Neural cell (in vitro differentiated cells): ENCODE measurements at regions not wholly inside any gene's neighbourhood (a gene's known extent, or its start where the extent isn't known, plus 50 kb on each side); places are given as distances from the start of the nearest gene placed in this dataset.

Source experiments
- H2AFZ ChIP-seq: fragments of 200-600, 300-800 bp; sonication (generic), shearing (Covaris generic); 2 replicates; pipeline ENCODE4 v1.6.0; 2014; ENCODE audit warnings: low read depth, mild to moderate bottlenecking, antibody characterized with exemption, low read length, moderate library complexity
- H3F3A ChIP-seq: fragments of 200-600 bp; shearing (Covaris generic); 2 replicates; pipeline ENCODE4 v1.6.1; 2016; ENCODE audit warnings: mild to moderate bottlenecking, moderate library complexity, mixed read lengths, antibody characterized with exemption, low read length; ENCODE audit not compliant: insufficient read depth, poor library complexity, severe bottlenecking
- H3K27ac ChIP-seq: fragments of 200-600, 300-800 bp; sonication (generic), shearing (Covaris generic); 2 replicates; pipeline ENCODE4 v1.5.1; 2014; ENCODE audit warnings: mild to moderate bottlenecking, low read length, moderate library complexity
- H3K27me3 ChIP-seq: fragments of 300-800, 200-600 bp; sonication (generic), shearing (Covaris generic); 2 replicates; pipeline ENCODE4 v1.6.0; 2014; ENCODE audit warnings: mild to moderate bottlenecking, low read depth, low read length, moderate library complexity; ENCODE audit not compliant: insufficient read depth
- H3K36me3 ChIP-seq: fragments of 300-800, 200-600 bp; sonication (generic), shearing (Covaris generic); 2 replicates; pipeline ENCODE4 v1.5.1; 2014; ENCODE audit warnings: mild to moderate bottlenecking, antibody characterized with exemption, low read length, moderate library complexity; ENCODE audit not compliant: insufficient read depth
- H3K4me2 ChIP-seq: fragments of 300-800, 200-600 bp; sonication (generic), shearing (Covaris generic); 2 replicates; pipeline ENCODE4 v1.6.0; 2014; ENCODE audit warnings: mild to moderate bottlenecking, low read length
- H3K4me3 ChIP-seq: fragments of 300-800, 200-600 bp; sonication (generic), shearing (Covaris generic); 2 replicates; pipeline ENCODE4 v1.5.1; 2014; ENCODE audit warnings: mild to moderate bottlenecking, low read length, moderate library complexity
- H3K79me2 ChIP-seq: fragments of 200-600 bp; shearing (Covaris generic); replicated peaks from 2 replicates; pipeline ENCODE4 v1.6.0; 2014; ENCODE audit warnings: mild to moderate bottlenecking, low read length, moderate library complexity; ENCODE audit not compliant: insufficient read depth
- H3K9ac ChIP-seq: fragments of 300-800, 200-600 bp; sonication (generic), shearing (Covaris generic); 2 replicates; pipeline ENCODE4 v1.6.1; 2016; ENCODE audit warnings: mild to moderate bottlenecking, low read length, mixed read lengths
- H3K9me2 ChIP-seq: fragments of 200-600 bp; shearing (Covaris generic); 2 replicates; pipeline ENCODE4 v1.6.1; 2016; ENCODE audit warnings: mild to moderate bottlenecking, low read length, mixed read lengths; ENCODE audit not compliant: insufficient read depth
- H3K9me3 ChIP-seq: fragments of 200-600, 300-800 bp; sonication (generic), shearing (Covaris generic); 2 replicates; pipeline ENCODE4 v1.6.1; 2016; ENCODE audit warnings: mild to moderate bottlenecking, mixed run types, low read length, moderate library complexity, mixed read lengths
- H4K20me1 ChIP-seq: fragments of 200-600 bp; shearing (Covaris generic); 2 replicates; pipeline ENCODE4 v1.6.1; 2016; ENCODE audit warnings: mild to moderate bottlenecking, mixed run types; ENCODE audit not compliant: insufficient read depth
- EP300 ChIP-seq: fragments of 450-650 bp; conservative IDR thresholded peaks from 2 replicates; pipeline ENCODE4 v1.6.1; 2014; ENCODE audit warnings: antibody characterized with exemption, mild to moderate bottlenecking, moderate library complexity; ENCODE audit not compliant: poor library complexity, severe bottlenecking
- EZH2 ChIP-seq: fragments of 200-600, 300-800 bp; shearing (Covaris generic), sonication (generic); IDR thresholded peaks from 2 replicates; pipeline ENCODE4 v1.6.1; 2014; ENCODE audit warnings: antibody characterized with exemption, low read length, borderline replicate concordance, mild to moderate bottlenecking; ENCODE audit not compliant: insufficient read depth, poor library complexity, severe bottlenecking
- POLR2AphosphoS5 ChIP-seq: IDR thresholded peaks from 2 replicates; pipeline ENCODE4 v1.6.1; 2012
- TAF1 ChIP-seq: IDR thresholded peaks from 2 replicates; pipeline ENCODE4 v1.6.1; 2012; ENCODE audit warnings: low read depth
- TF ChIP-seq, protein P1 (sequence below): IDR thresholded peaks from 2 replicates; pipeline ENCODE4 v1.6.1; 2012; ENCODE audit warnings: borderline replicate concordance

DNA sequence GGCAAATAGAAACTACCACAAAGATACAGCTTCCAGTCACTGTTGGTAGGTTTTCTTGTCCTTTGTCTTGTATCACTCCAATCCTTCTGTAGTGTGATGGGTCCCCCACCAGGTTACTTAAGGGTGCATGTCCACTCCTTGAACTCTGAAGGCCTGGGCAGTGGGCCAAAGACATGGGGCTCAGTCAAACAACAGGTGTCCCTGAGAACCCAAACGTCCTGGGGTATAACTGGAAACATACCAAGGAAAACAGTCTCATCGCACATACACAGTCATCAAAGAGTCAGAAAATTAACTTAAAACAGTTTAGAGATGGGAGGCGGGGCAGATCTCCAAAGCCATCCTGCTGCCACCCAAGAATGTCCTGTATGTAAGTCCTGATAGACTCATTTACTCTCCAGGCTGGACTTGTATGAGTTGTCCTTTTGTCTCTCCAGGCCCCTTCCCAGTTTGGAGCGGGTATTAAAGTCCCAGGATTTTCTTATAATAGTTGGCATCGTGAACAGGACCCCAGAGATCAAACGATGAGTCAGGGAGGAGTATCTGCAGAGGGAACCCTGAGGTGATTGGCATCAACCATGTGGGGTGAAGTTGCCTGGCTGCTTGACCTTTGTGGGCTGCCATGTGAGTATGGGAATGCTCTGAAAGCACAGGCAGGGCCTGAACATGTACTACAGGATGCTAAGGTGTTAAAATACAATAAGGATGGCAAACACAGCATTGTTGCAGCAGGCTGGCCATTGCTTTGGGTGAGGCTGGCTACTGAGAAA, 613.2 kb upstream of the KLF12 start:
- Histone ChIP-seq H3K9me2 (no peaks in the 10 kb centered on the region), H3K27me3 (no peaks in the 10 kb centered on the region), H3K27ac (no peak overlapping the region), H2AFZ (no peak overlapping the region), H4K20me1 (no peaks in the 10 kb centered on the region), H3K36me3 (no peaks in the 10 kb centered on the region), H3K4me2 (no peak overlapping the region), H3K9me3 (no peaks in the 10 kb centered on the region), H3K79me2 (no peaks in the 10 kb centered on the region), H3F3A (no peaks in the 10 kb centered on the region), H3K4me3 (no peak overlapping the region), H3K9ac (no peak overlapping the region)
- no peak for TF ChIP-seq POLR2AphosphoS5
- no peak for TF ChIP-seq EP300

GRCh38 chr13:74743992-74744391, 609.8 kb upstream of the KLF12 start:
- no peaks in the 10 kb centered on the region for H3F3A ChIP-seq
- no peak overlapping the region for H2AFZ ChIP-seq
- no peak overlapping the region for H3K4me3 ChIP-seq
- no peaks in the 10 kb centered on the region for H3K27me3 ChIP-seq
- no peaks in the 10 kb centered on the region for H4K20me1 ChIP-seq
- H3K9ac ChIP-seq = no peak overlapping the region
- H3K36me3 ChIP-seq = no peaks in the 10 kb centered on the region
- H3K9me3 ChIP-seq = no peaks in the 10 kb centered on the region
- TF ChIP-seq TAF1 = no peak
- no peak for TF ChIP-seq EP300
- TF ChIP-seq, protein P1, sequence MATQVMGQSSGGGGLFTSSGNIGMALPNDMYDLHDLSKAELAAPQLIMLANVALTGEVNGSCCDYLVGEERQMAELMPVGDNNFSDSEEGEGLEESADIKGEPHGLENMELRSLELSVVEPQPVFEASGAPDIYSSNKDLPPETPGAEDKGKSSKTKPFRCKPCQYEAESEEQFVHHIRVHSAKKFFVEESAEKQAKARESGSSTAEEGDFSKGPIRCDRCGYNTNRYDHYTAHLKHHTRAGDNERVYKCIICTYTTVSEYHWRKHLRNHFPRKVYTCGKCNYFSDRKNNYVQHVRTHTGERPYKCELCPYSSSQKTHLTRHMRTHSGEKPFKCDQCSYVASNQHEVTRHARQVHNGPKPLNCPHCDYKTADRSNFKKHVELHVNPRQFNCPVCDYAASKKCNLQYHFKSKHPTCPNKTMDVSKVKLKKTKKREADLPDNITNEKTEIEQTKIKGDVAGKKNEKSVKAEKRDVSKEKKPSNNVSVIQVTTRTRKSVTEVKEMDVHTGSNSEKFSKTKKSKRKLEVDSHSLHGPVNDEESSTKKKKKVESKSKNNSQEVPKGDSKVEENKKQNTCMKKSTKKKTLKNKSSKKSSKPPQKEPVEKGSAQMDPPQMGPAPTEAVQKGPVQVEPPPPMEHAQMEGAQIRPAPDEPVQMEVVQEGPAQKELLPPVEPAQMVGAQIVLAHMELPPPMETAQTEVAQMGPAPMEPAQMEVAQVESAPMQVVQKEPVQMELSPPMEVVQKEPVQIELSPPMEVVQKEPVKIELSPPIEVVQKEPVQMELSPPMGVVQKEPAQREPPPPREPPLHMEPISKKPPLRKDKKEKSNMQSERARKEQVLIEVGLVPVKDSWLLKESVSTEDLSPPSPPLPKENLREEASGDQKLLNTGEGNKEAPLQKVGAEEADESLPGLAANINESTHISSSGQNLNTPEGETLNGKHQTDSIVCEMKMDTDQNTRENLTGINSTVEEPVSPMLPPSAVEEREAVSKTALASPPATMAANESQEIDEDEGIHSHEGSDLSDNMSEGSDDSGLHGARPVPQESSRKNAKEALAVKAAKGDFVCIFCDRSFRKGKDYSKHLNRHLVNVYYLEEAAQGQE = peak; percentile 38
- TF ChIP-seq EZH2 = no peak
- no peak overlapping the region for H3K27ac ChIP-seq
- H3K79me2 ChIP-seq = no peaks in the 10 kb centered on the region
- H3K9me2 ChIP-seq = no peaks in the 10 kb centered on the region
- no peak overlapping the region for H3K4me2 ChIP-seq

GRCh38 chr13:74741732-74742131, 607.5 kb upstream of the KLF12 start:
- Histone ChIP-seq H3K27ac (no peak overlapping the region), H3K9me2 (no peaks in the 10 kb centered on the region), H3K36me3 (no peaks in the 10 kb centered on the region), H3K4me2 (no peak overlapping the region), H3F3A (no peaks in the 10 kb centered on the region), H3K27me3 (no peaks in the 10 kb centered on the region), H3K79me2 (no peaks in the 10 kb centered on the region), H3K9me3 (no peaks in the 10 kb centered on the region), H4K20me1 (no peaks in the 10 kb centered on the region), H2AFZ (no peak overlapping the region), H3K9ac (no peak overlapping the region), H3K4me3 (no peak overlapping the region)
- TF ChIP-seq, protein P1 = no peak
